Psoas muscle (tissue), 7 donors: ENCODE measurements at regions not wholly inside any gene's neighbourhood (a gene's known extent, or its start where the extent isn't known, plus 50 kb on each side); places are given as distances from the start of the nearest gene placed in this dataset.

Experiments used
- ATAC-seq, 4 donors: fragments of 200-7000 bp; cut with Tn5 transposase; one replicate each; pipeline ENCODE4 v1.9.1; 2020; ENCODE audit warnings: moderate library complexity in 3 of 4, mild to moderate bottlenecking in 2 of 4
- DNase-seq, 2 donors: peaks; one replicate each; pipeline ENCODE4 v3.0.0-alpha.2; 2020
- H3K27ac ChIP-seq: fragments of 200-600 bp; one replicate; pipeline ENCODE4 v1.8.0; 2022
- H3K27me3 ChIP-seq, 3 donors: fragments of 200-600 bp in 1 of 3; one replicate each; pipeline versions ENCODE4 v1.6.1 to v1.8.0; 2013 to 2022; ENCODE audit warnings: low read length in 2 of 3, mild to moderate bottlenecking in 2 of 3, moderate library complexity in 1 of 3; ENCODE audit not compliant: insufficient read depth in 3 of 3
- H3K36me3 ChIP-seq, 2 donors: fragments of 200-600 bp in 1 of 2; one replicate each; pipeline versions ENCODE4 v1.6.1 to v1.8.0; 2013 to 2022; ENCODE audit warnings: low read depth in 1 of 2, mild to moderate bottlenecking in 1 of 2, moderate library complexity in 1 of 2; ENCODE audit not compliant: insufficient read depth in 1 of 2
- H3K4me1 ChIP-seq: fragments of 200-600 bp; one replicate; pipeline ENCODE4 v1.8.0; 2022
- H3K4me3 ChIP-seq: fragments of 200-600 bp; one replicate; pipeline ENCODE4 v1.8.0; 2022; ENCODE audit warnings: mild to moderate bottlenecking
- H3K9me3 ChIP-seq: fragments of 200-600 bp; one replicate; pipeline ENCODE4 v1.8.0; 2022
- WGBS, 3 donors: extraction: QIAGEN DNeasy Blood & Tissue Kit; methylation state at CpG; one replicate each; pipeline versions ENCODE4 v1.1.6 to v1.1.7; 2013; 5-methylcytosine and 5-hydroxymethylcytosine counted together
- intact Hi-C, 2 donors: fragments of 100-400 bp; cut with DNase I; formaldehyde crosslinking; loops; one replicate each; pipeline versions ENCODE4 v1.11.0 to v1.14.2; 2022
- TF ChIP-seq, protein P1 (sequence below): fragments of 200-600 bp; IDR thresholded peaks from one replicate; pipeline ENCODE4 v1.8.0; 2022; ENCODE audit warnings: antibody characterized with exemption
- donor health status: healthy with polysubstance abuse.
- donor health status: DM: no; HTN: no; CAD: no; lungs with moderate emphysema.
- donor health status: Bipolar disorder and iron deficiency.
- donor health status: healthy.
- donor health status: DM: yes; HTN: yes; CAD: no.
- donor health status: DM: no; HTN: no; CAD: no.
- donor health status: DM: yes; HTN: yes; CAD: no.

- intact Hi-C loops, result loop anchor here (5.0 to 10.0 kb wide), 3 partner anchors 221 to 1109 kb away; no protein-coding TSS in a partner anchor
- no peak overlapping the region for H3K4me3 ChIP-seq
- no peaks in the 10 kb centered on the region for H3K27me3 ChIP-seq
- no peak overlapping the region for H3K27ac ChIP-seq
- ATAC-seq (peak in 2 of 4 donors; percentile 27 to 32), DNase-seq (no peak)
- H3K9me3 ChIP-seq, result no peaks in the 10 kb centered on the region
- no peaks in the 10 kb centered on the region for H3K36me3 ChIP-seq
- H3K4me1 ChIP-seq, result peaks cover 23% of the 10 kb centered on the region
- WGBS, 3 donors, result 28 to 69% (median 33%) methylated on average over 4 of the region's 4 CpGs
- TF ChIP-seq, protein P1, sequence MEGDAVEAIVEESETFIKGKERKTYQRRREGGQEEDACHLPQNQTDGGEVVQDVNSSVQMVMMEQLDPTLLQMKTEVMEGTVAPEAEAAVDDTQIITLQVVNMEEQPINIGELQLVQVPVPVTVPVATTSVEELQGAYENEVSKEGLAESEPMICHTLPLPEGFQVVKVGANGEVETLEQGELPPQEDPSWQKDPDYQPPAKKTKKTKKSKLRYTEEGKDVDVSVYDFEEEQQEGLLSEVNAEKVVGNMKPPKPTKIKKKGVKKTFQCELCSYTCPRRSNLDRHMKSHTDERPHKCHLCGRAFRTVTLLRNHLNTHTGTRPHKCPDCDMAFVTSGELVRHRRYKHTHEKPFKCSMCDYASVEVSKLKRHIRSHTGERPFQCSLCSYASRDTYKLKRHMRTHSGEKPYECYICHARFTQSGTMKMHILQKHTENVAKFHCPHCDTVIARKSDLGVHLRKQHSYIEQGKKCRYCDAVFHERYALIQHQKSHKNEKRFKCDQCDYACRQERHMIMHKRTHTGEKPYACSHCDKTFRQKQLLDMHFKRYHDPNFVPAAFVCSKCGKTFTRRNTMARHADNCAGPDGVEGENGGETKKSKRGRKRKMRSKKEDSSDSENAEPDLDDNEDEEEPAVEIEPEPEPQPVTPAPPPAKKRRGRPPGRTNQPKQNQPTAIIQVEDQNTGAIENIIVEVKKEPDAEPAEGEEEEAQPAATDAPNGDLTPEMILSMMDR, result no peak
Observed at GRCh38 chr2:18753722-18754121, 164.4 kb upstream of the NT5C1B start.

- no peaks in the 10 kb centered on the region for H3K27me3 ChIP-seq
- ATAC-seq, result no peak
- no peak overlapping the region for H3K27ac ChIP-seq
- H3K36me3 ChIP-seq, result no peaks in the 10 kb centered on the region
- no peak overlapping the region for H3K4me3 ChIP-seq
- TF ChIP-seq, protein P1, result no peak
- intact Hi-C loops, result loop anchor here (5.0 to 10.0 kb wide), 3 partner anchors 222 to 1109 kb away; no protein-coding TSS in a partner anchor
- no peak for DNase-seq
- WGBS, 3 donors, result 65 to 72% (median 67%) methylated on average over 6 of the region's 6 CpGs
- H3K4me1 ChIP-seq, result peaks cover 23% of the 10 kb centered on the region
- no peaks in the 10 kb centered on the region for H3K9me3 ChIP-seq
Observed at GRCh38 chr2:18752667-18753422, 163.5 kb upstream of the NT5C1B start.

- WGBS, 3 donors, result 20 to 52% (median 22%) methylated on average over 10 of the region's 10 CpGs
- intact Hi-C loops, result loop anchor here (5.0 to 10.0 kb wide), 3 partner anchors 223 to 1110 kb away; no protein-coding TSS in a partner anchor
- no peaks in the 10 kb centered on the region for H3K36me3 ChIP-seq
- H3K27ac ChIP-seq, result peak overlapping the region; percentile 31
- no peaks in the 10 kb centered on the region for H3K9me3 ChIP-seq
- H3K4me3 ChIP-seq, result no peak overlapping the region
- no peaks in the 10 kb centered on the region for H3K27me3 ChIP-seq
- H3K4me1 ChIP-seq, result peaks cover 23% of the 10 kb centered on the region
- TF ChIP-seq, protein P1, result no peak
- no peak for DNase-seq
- peak in 2 of 4 donors; percentile 36 to 53 for ATAC-seq
Observed at GRCh38 chr2:18752022-18752493, 162.7 kb upstream of the NT5C1B start.

GRCh38 chr2:18750672-18751554, 161.5 kb upstream of the NT5C1B start:
- H3K4me1 ChIP-seq, result peaks cover 23% of the 10 kb centered on the region
- H3K9me3 ChIP-seq, result no peaks in the 10 kb centered on the region
- H3K27ac ChIP-seq, result no peak overlapping the region
- H3K4me3 ChIP-seq, result no peak overlapping the region
- TF ChIP-seq, protein P1, result no peak
- intact Hi-C loops, result loop anchor here (1.0 to 10.0 kb wide), 6 partner anchors 224 to 1112 kb away; no protein-coding TSS in a partner anchor
- WGBS, 3 donors, result 45 to 72% (median 50%) methylated on average over 5 of the region's 5 CpGs
- no peaks in the 10 kb centered on the region for H3K36me3 ChIP-seq
- DNase-seq (no peak), ATAC-seq (peak in 1 of 4 donors; percentile 54)
- no peaks in the 10 kb centered on the region for H3K27me3 ChIP-seq
